Right ventricle myocardium inferior (tissue), 1 donor: ENCODE measurements at regions not wholly inside any gene's neighbourhood (a gene's known extent, or its start where the extent isn't known, plus 50 kb on each side); places are given as distances from the start of the nearest gene placed in this dataset.

Experiments used
- ATAC-seq: fragments of 200-7000 bp; cut with Tn5 transposase; one replicate; pipeline ENCODE4 v1.9.1; 2020; ENCODE audit warnings: mild to moderate bottlenecking, moderate library complexity
- DNase-seq: peaks from one replicate; pipeline ENCODE4 v3.0.0; 2021; ENCODE audit errors: missing footprints
- intact Hi-C: fragments of 100-400 bp; cut with DNase I; formaldehyde crosslinking; loops from one replicate; pipeline ENCODE4 v1.11.0; 2022
- donor health status: DM: no; HTN: yes; CAD: no; lungs with severe emphysema.

DNA sequence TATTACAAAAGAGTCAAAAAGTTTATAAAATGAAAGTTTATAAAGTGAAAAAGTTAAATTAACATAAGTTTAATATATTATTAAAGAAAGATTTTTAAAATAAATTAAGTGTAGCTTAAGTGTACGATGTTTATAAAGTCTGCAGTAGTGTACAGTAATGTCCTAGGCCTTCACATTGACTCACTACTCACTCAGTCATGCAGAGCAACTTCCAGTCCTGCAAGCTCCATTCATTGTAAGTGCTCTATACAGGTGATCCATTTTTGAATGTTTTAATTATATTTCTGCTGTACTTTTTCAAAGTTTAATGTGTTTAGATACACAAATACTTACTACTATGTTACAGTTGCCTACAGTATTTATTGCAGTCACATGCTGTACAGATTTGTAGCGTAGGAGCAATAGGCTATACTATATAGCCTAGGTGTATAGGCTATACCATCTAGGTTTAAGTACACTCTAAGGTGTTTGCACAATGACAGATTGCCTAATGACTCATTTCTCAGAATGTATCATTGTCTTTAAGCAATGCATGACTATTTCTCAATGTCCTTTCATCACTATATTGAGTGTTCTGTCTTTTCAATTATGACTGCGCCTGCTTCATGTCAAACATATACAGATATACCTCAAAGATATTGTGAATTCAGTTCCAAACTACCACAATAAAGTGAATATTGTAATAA is 1110.3 kb upstream of the MAP3K7 start:
- ATAC-seq, result no peak
- no peak for DNase-seq
- intact Hi-C loops, result no loop called here

- no peak for DNase-seq
- ATAC-seq, result no peak
- intact Hi-C loops, result no loop called here
Measured at GRCh38 chr6:91695221-91695620, 1108.3 kb upstream of the MAP3K7 start.

DNA sequence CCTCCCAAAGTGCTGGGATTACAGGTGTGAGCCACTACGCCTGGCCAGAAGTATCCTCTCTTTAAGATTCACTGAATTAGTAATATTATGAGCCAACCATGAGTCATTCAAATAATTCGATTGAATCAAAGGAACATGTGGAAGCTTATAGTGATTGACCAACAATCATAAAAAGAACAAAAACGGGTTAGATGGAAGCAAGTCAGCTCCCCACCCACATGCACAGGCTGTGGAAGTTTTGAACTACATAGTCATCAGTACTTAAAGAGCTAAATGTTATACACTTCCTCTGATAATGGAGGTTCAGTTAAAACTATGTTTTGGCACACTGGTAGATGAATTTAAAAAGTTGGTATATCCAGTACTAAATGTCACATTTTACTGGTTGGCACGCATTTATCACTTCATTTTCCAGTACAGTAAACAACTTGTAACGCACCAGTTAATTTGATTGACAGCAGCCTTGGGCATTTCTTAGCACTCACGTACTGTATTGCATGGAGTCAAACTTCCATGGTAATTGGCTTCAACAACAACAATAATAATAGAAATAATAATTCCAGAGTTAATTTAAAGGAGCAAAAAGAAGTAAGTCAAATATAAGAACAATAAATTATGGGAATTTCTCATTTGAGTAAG is 1107.3 kb upstream of the MAP3K7 start:
- ATAC-seq (no peak), DNase-seq (no peak)
- intact Hi-C loops, result no loop called here

DNA sequence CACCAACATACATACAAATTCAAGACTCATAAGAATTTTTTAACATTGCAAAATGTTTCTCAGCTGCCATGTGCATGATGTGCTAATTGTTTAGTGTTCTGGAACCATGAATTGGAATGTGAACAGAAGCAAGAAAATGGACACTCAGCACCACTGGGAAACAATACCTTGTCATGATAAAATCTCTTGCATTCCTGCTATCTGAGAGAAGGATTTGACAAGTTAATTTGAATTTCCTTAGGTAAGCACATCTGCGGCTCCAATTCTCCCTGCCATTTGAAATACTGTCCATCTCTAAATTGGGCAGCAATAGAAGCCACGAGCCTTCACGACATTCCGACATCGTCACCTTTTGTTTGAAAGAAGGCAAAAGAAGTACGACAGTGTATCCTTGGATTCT is 1104.6 kb upstream of the MAP3K7 start:
- DNase-seq, result no peak
- intact Hi-C loops, result no loop called here
- no peak for ATAC-seq

- DNase-seq, result no peak
- no peak for ATAC-seq
- intact Hi-C loops, result no loop called here
Measured at GRCh38 chr6:91683240-91683639, 1096.4 kb upstream of the MAP3K7 start.

DNA sequence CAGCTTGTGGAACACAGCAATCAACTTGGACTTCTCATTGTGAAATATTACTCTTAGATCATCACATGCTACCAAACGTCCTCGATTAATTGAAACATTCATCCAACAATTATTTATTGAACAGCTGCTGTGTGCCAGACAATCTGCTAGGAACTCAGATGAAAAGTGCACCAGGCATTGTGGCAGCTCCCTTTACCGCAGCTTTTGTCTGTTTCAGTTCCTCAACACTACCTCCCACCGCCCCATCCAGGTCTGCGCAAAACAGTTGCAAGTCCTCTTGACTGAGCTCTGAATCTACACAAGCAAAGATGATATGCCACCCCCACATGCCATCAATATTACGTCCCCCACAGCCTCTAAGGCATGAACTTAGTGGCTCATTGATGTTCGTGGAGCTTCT is 1094.4 kb upstream of the MAP3K7 start:
- ATAC-seq (no peak), DNase-seq (no peak)
- intact Hi-C loops, result no loop called here

- ATAC-seq (no peak), DNase-seq (no peak)
- intact Hi-C loops, result no loop called here
Measured at GRCh38 chr6:91678679-91679446, 1092.0 kb upstream of the MAP3K7 start.

GRCh38 chr6:91672201-91672600 is 1085.3 kb upstream of the MAP3K7 start:
- intact Hi-C loops, result no loop called here
- no peak for DNase-seq
- no peak for ATAC-seq

GRCh38 chr6:91669871-91670268 is 1083.0 kb upstream of the MAP3K7 start:
- ATAC-seq (no peak), DNase-seq (no peak)
- intact Hi-C loops, result no loop called here

DNA sequence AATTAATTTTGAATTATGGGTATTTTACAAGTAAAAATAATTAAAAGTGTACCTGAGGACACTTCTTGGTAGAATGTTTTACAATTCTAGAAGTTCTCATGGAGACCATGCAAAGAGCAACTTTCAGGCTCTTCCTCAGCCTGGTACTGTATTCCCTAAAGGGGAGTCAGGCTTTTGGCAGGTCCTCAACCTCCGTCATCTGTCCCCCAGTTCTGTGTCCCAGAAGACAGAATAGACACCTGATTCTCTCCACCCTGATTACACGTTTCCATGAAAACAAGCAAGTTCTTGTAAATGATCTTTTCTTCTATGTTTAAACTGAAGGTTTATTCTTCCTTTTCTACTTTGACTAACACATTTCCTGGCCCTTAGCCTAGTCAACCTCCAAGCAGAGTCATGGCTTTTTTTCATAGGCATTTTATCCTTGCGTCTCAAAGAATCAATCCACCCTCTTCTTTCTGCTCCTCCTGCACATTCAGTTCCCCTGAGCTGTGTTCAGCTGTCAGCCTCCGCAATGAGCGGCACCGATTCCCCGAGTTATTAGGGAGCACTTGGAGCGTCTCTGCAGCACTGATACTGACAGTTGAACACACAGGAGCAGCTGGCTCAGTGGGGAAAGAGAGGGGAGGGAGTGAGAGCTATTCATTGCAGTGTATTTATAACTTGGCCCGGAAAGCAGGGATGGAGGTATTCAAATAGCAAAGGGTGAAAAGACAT is 1082.4 kb upstream of the MAP3K7 start:
- DNase-seq (no peak), ATAC-seq (no peak)
- intact Hi-C loops, result no loop called here

- no peak for ATAC-seq
- DNase-seq, result no peak
- intact Hi-C loops, result no loop called here
Measured at GRCh38 chr6:91667596-91667995, 1080.7 kb upstream of the MAP3K7 start.

DNA sequence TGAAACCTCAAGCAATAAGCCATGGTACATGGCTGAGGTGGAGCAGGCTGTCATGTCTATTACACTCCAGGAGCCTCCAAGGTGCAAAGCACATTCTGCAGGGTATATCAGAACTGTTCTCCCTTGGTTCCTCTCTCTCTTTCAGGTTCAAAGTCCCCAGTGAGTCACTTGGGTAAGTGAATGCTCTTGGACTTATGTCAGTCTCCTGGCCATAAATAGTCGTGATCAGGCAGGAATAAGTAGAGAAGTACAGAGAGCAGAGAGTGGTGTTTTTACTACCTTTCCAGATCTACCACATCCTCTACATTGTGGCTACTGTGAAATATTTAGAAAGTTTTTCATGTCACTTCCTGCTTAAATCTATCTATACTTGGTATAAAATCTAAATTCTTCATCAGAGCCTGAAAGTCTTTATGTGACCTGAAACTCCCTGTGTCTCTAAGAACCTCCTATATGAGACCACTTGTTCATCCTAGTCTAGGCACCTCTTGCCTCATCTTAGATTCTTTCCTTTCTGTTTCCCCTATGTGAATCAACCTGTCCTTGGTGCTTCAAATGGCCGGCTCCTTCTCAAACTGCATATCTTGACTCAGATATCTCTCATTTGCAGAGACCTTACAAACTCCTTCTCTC is 1077.6 kb upstream of the MAP3K7 start:
- intact Hi-C loops, result no loop called here
- DNase-seq (no peak), ATAC-seq (no peak)

- ATAC-seq, result no peak
Measured at GRCh38 chr6:91660893-91661292, 1074.0 kb upstream of the MAP3K7 start.

GRCh38 chr6:91659891-91660290 is 1073.0 kb upstream of the MAP3K7 start:
- intact Hi-C loops, result no loop called here
- DNase-seq (no peak), ATAC-seq (no peak)

More at GRCh38 chr6:91660893-91661292, 1074.0 kb upstream of the MAP3K7 start:
- no peak for DNase-seq
- intact Hi-C loops, result no loop called here

DNA sequence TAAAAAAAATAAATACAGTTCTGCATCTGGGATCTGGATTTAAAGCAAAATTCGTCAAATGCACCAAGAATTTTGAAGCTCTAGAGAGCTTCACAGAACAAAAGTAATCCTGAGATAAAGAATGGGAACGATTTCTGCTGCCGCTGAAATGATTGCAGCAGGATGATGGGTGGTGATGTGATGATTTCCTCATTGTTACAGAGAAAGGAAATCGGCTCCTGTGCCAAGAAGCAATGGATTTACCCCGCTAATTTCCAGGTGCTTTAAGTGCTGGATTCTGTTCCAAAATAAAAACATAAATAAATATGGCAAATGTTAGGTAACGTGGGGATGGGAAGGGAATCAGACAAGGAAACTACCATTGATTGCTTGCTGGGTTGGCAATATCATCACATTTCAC is 1067.9 kb upstream of the MAP3K7 start:
- no peak for DNase-seq
- ATAC-seq, result no peak
- intact Hi-C loops, result no loop called here

GRCh38 chr6:91654357-91654756 is 1067.5 kb upstream of the MAP3K7 start:
- no peak for ATAC-seq
- DNase-seq, result no peak
- intact Hi-C loops, result no loop called here

- intact Hi-C loops, result no loop called here
- no peak for DNase-seq
- ATAC-seq, result no peak
Measured at GRCh38 chr6:91653895-91654294, 1067.0 kb upstream of the MAP3K7 start.

DNA sequence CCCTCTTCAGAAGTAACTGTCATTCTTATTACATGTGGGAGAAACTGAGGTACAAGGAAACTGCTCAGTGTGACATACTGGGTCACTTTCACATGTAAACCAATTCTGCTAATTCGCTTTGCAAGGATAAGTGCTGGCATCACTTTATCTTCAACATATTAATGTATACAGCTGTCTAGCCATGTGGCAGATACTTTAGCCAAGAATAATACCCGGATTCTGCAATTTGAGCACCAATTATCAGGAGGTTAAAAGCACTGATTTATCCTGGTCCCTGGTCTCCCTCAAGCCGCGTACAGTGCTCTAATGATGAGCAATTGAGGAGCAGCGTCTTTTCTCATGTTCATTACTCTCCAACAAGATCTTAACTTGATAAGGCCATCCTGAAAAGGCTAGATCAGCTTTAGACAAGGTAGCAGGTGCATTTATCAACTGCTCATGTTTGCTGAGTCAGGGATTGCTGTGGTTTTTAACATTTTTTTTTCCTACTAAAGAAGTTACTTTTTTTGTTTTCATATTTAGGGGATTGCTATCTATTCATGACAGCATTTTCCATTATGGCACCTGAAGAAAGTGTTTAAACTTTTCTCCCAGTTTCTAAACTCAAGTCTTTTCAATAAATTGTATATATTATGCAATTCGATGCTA is 1066.3 kb upstream of the MAP3K7 start:
- ATAC-seq (no peak), DNase-seq (no peak)
- intact Hi-C loops, result no loop called here

DNA sequence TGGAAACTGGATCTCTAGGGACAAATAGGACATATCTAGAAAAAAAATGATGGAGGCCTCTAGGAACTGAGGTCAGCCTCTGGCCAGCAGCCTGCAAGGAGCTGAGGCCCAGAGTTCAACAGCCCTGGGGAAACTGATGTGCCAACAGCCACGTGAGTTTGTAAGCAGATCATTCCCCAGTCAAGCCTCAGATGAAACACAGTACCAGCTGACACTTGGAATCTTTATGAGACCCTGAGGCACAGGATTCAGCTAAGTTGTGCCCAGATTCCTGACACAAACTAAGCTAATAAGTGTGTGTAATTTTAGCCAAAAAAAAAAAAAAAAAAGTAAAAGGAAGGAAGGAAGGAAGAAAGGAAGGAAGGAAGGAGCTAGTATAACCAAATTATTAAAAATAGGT is 1059.8 kb upstream of the MAP3K7 start:
- no peak for DNase-seq
- intact Hi-C loops, result no loop called here
- no peak for ATAC-seq
